Uterus (tissue), 3 donors: ENCODE measurements at regions not wholly inside any gene's neighbourhood (a gene's known extent, or its start where the extent isn't known, plus 50 kb on each side); places are given as distances from the start of the nearest gene placed in this dataset.
"Not testable (repeated sequence)": the region's sequence is repeated elsewhere in the genome, so short reads cannot be mapped to it uniquely, and the experiment has no call there.

ENCODE experiments used
- DNase-seq, 2 donors: peaks; one replicate each; pipeline ENCODE4 v3.0.0-alpha.2; 2019 to 2020
- H3K27ac ChIP-seq, 2 donors: fragments of 200-600 bp; sonication (generic); 1 replicate in 1 of 2; 2 replicates in 1 of 2; pipeline ENCODE4 v1.5.1; 2016 to 2018
- H3K27me3 ChIP-seq, 2 donors: fragments of 200-600 bp; sonication (generic); one replicate each; pipeline ENCODE4 v1.5.1; 2018 to 2019; ENCODE audit warnings: control low read depth in 1 of 2
- H3K36me3 ChIP-seq, 2 donors: fragments of 200-600 bp; sonication (generic); one replicate each; pipeline ENCODE4 v1.5.1; 2019; ENCODE audit warnings: control low read depth in 1 of 2
- H3K4me1 ChIP-seq, 2 donors: fragments of 200-600 bp; sonication (generic); one replicate each; pipeline ENCODE4 v1.5.1; 2018 to 2019; ENCODE audit warnings: control low read depth in 1 of 2
- H3K4me3 ChIP-seq, 2 donors: fragments of 200-600 bp; sonication (generic); 1 replicate in 1 of 2; 2 replicates in 1 of 2; pipeline ENCODE4 v1.5.1; 2018 to 2019; ENCODE audit warnings: mild to moderate bottlenecking in 1 of 2
- H3K9me3 ChIP-seq, 2 donors: fragments of 200-600 bp; sonication (generic); one replicate each; pipeline ENCODE4 v1.5.1; 2019; ENCODE audit warnings: control low read depth in 1 of 2
- CTCF ChIP-seq, 4 experiments: fragments of 200-600 bp in 2 of 4; fragments of 450-650 bp in 2 of 4; sonication (generic) in 2 of 4; IDR thresholded peaks; one replicate each; pipeline ENCODE4 v1.5.1; 2016 to 2019; ENCODE audit warnings: antibody characterized with exemption in 4 of 4, mild to moderate bottlenecking in 2 of 4, moderate library complexity in 1 of 4
- POLR2A ChIP-seq, 2 donors: fragments of 450-650 bp; IDR thresholded peaks; one replicate each; pipeline ENCODE4 v1.6.1; 2016; ENCODE audit warnings: antibody characterized with exemption in 2 of 2, mild to moderate bottlenecking in 1 of 2, moderate library complexity in 1 of 2
- intact Hi-C: fragments of 100-400 bp; cut with DNase I; formaldehyde crosslinking; loops from one replicate; pipeline ENCODE4 v1.15.1; 2023; ENCODE audit warnings: low total_unique reads
- donor health status: DM: yes; HTN: yes; CAD: no.

GRCh38 chr1:91190996-91191395 is 169.2 kb upstream of the ZNF644 start:
- Histone ChIP-seq H3K4me3 (no peak overlapping the region), H3K36me3 (no peaks in the 10 kb centered on the region), H3K27me3 (no peaks in the 10 kb centered on the region), H3K4me1 (no peaks in the 10 kb centered on the region), H3K9me3 (no peaks in the 10 kb centered on the region), H3K27ac (no peak overlapping the region)
- TF ChIP-seq CTCF (IDR thresholded peaks at IDR 0.05): no peak
- TF ChIP-seq POLR2A (IDR thresholded peaks at IDR 0.05): no peak
- no peak for DNase-seq
- intact Hi-C loops: no loop called here

- Histone ChIP-seq H3K4me3 (no peak overlapping the region), H3K27ac (no peak overlapping the region), H3K9me3 (no peaks in the 10 kb centered on the region), H3K27me3 (no peaks in the 10 kb centered on the region), H3K36me3 (no peaks in the 10 kb centered on the region), H3K4me1 (no peaks in the 10 kb centered on the region)
- DNase-seq: no peak
- TF ChIP-seq POLR2A (IDR thresholded peaks at IDR 0.05) (no peak), CTCF (IDR thresholded peaks at IDR 0.05) (no peak)
- intact Hi-C loops: no loop called here
These were observed 167.3 kb upstream of the ZNF644 start for GRCh38 chr1:91189096-91189495.

- DNase-seq, H3K9me3 ChIP-seq, H3K4me1 ChIP-seq, H3K36me3 ChIP-seq, H3K27ac ChIP-seq, H3K27me3 ChIP-seq, intact Hi-C loops, H3K4me3 ChIP-seq: not testable (repeated sequence)
These were observed 161.0 kb upstream of the ZNF644 start for GRCh38 chr1:91182807-91183206.

GRCh38 chr1:91176250-91176649 is 154.4 kb upstream of the ZNF644 start:
- no peak for DNase-seq
- Histone ChIP-seq H3K4me3 (no peak overlapping the region), H3K27ac (no peak overlapping the region), H3K9me3 (no peaks in the 10 kb centered on the region), H3K27me3 (peaks cover 0 to 4% of the 10 kb centered on the region in 2 donors), H3K36me3 (no peaks in the 10 kb centered on the region), H3K4me1 (no peaks in the 10 kb centered on the region)
- intact Hi-C loops: no loop called here
- TF ChIP-seq CTCF (IDR thresholded peaks at IDR 0.05): no peak

- H3K4me1 ChIP-seq: no peaks in the 10 kb centered on the region
- no peak overlapping the region for H3K27ac ChIP-seq
- no peaks in the 10 kb centered on the region for H3K36me3 ChIP-seq
- H3K4me3 ChIP-seq: no peak overlapping the region
- no peak for DNase-seq
- intact Hi-C loops: no loop called here
- H3K27me3 ChIP-seq: peaks cover 0 to 4% of the 10 kb centered on the region in 2 donors
- H3K9me3 ChIP-seq: no peaks in the 10 kb centered on the region
- TF ChIP-seq CTCF (IDR thresholded peaks at IDR 0.05): no peak
These were observed 152.9 kb upstream of the ZNF644 start for GRCh38 chr1:91174734-91175133.

GRCh38 chr1:91173346-91173890 is 151.6 kb upstream of the ZNF644 start:
- Histone ChIP-seq H3K4me1 (no peaks in the 10 kb centered on the region), H3K27ac (no peak overlapping the region), H3K9me3 (no peaks in the 10 kb centered on the region), H3K27me3 (peaks cover 0 to 4% of the 10 kb centered on the region in 2 donors), H3K36me3 (no peaks in the 10 kb centered on the region), H3K4me3 (no peak overlapping the region)
- DNase-seq: no peak
- TF ChIP-seq POLR2A (IDR thresholded peaks at IDR 0.05): no peak
- no peak for TF ChIP-seq CTCF (IDR thresholded peaks at IDR 0.05)
- intact Hi-C loops: no loop called here
